Tibial nerve (tissue), 4 donors: ENCODE measurements at regions not wholly inside any gene's neighbourhood (a gene's known extent, or its start where the extent isn't known, plus 50 kb on each side); places are given as distances from the start of the nearest gene placed in this dataset.

ENCODE experiments used
- CTCF ChIP-seq, 5 experiments: fragments of 200-600 bp in 3 of 5; fragments of 450-650 bp in 2 of 5; sonication (generic) in 3 of 5; IDR thresholded peaks; one replicate each; pipeline ENCODE4 v1.5.1; 2016 to 2019; ENCODE audit warnings: antibody characterized with exemption in 5 of 5, mild to moderate bottlenecking in 3 of 5, moderate library complexity in 2 of 5
- EP300 ChIP-seq, 2 donors: sonication (generic); formaldehyde crosslinking; IDR thresholded peaks; one replicate each; pipeline ENCODE4 v1.6.1; 2017; ENCODE audit warnings: antibody characterized with exemption in 2 of 2, mild to moderate bottlenecking in 1 of 2
- POLR2A ChIP-seq, 2 donors: fragments of 450-650 bp; IDR thresholded peaks; one replicate each; pipeline ENCODE4 v1.6.1; 2017; ENCODE audit warnings: antibody characterized with exemption in 2 of 2, mild to moderate bottlenecking in 2 of 2, moderate library complexity in 2 of 2

GRCh38 chr10:121106611-121107010, 255.4 kb downstream of the WDR11 start:
- TF ChIP-seq CTCF (IDR thresholded peaks at IDR 0.05) (no peak), EP300 (IDR thresholded peaks at IDR 0.05) (no peak), POLR2A (IDR thresholded peaks at IDR 0.05) (no peak)
